GM19043 (cell line): ENCODE measurements at regions not wholly inside any gene's neighbourhood (a gene's known extent, or its start where the extent isn't known, plus 50 kb on each side); places are given as distances from the start of the nearest gene placed in this dataset.

Experiments
- ATAC-seq: cut with Tn5 transposase; IDR thresholded peaks from one replicate; pipeline ENCODE4 v1.9.1; 2021; ENCODE audit warnings: low read depth; ENCODE audit not compliant: unreplicated experiment

- no peak for ATAC-seq
Measured at GRCh38 chr2:45084361-45085020, 75.2 kb upstream of the SIX2 start.

GRCh38 chr2:45083175-45083574 lies 73.9 kb upstream of the SIX2 start:
- ATAC-seq = no peak

GRCh38 chr2:45074713-45075112 lies 65.5 kb upstream of the SIX2 start:
- no peak for ATAC-seq

- ATAC-seq = no peak
Measured at GRCh38 chr2:45072862-45073237, 63.6 kb upstream of the SIX2 start.

- no peak for ATAC-seq
Measured at GRCh38 chr2:45072064-45072861, 63.0 kb upstream of the SIX2 start.

GRCh38 chr2:45070113-45070652 lies 60.9 kb upstream of the SIX2 start:
- no peak for ATAC-seq

GRCh38 chr2:45069684-45070083 lies 60.4 kb upstream of the SIX2 start:
- ATAC-seq = no peak

- no peak for ATAC-seq
Measured at GRCh38 chr2:45068571-45069140, 59.4 kb upstream of the SIX2 start.

GRCh38 chr2:45067859-45068570 lies 58.8 kb upstream of the SIX2 start:
- no peak for ATAC-seq
